Stimulated activated naive CD8-positive, alpha-beta T cell treated with anti-CD3 and anti-CD28 coated beads, Interleukin-15, Interleukin-2, amounts not matched to agents 100 ng/mL and 50 ng/mL, for 24 hours (primary cell): ENCODE measurements at regions not wholly inside any gene's neighbourhood (a gene's known extent, or its start where the extent isn't known, plus 50 kb on each side); places are given as distances from the start of the nearest gene placed in this dataset.
"Not testable (repeated sequence)": the region's sequence is repeated elsewhere in the genome, so short reads cannot be mapped to it uniquely, and the experiment has no call there.

ENCODE experiments used
- H3K27ac Mint-ChIP-seq: one replicate; pipeline ENCODE4 v1.8.0; 2021; ENCODE audit warnings: mild to moderate bottlenecking, mixed read lengths
- H3K27me3 Mint-ChIP-seq: one replicate; pipeline ENCODE4 v1.8.0; 2021; ENCODE audit warnings: mixed read lengths
- H3K36me3 Mint-ChIP-seq: one replicate; pipeline ENCODE4 v1.8.0; 2021; ENCODE audit warnings: low read depth, mixed read lengths
- H3K4me1 Mint-ChIP-seq: one replicate; pipeline ENCODE4 v1.8.0; 2021; ENCODE audit warnings: low read depth, mixed read lengths
- H3K4me3 Mint-ChIP-seq: one replicate; pipeline ENCODE4 v1.8.0; 2021; ENCODE audit warnings: mild to moderate bottlenecking, mixed read lengths
- H3K9me3 Mint-ChIP-seq: one replicate; pipeline ENCODE4 v1.8.0; 2021; ENCODE audit warnings: mixed read lengths

- H3K4me1 Mint-ChIP-seq: no peaks in the 10 kb centered on the region
- no peak overlapping the region for H3K4me3 Mint-ChIP-seq
- H3K9me3 Mint-ChIP-seq: peaks cover 8% of the 10 kb centered on the region
- no peak overlapping the region for H3K27ac Mint-ChIP-seq
- no peaks in the 10 kb centered on the region for H3K27me3 Mint-ChIP-seq
- no peaks in the 10 kb centered on the region for H3K36me3 Mint-ChIP-seq
Observed at GRCh38 chr3:94794563-94794962, 731.7 kb downstream of the NSUN3 start.

GRCh38 chr3:94799420-94800060, 736.7 kb downstream of the NSUN3 start:
- Mint-ChIP-seq H3K9me3 (peaks cover 3% of the 10 kb centered on the region), H3K27me3 (no peaks in the 10 kb centered on the region), H3K27ac (no peak overlapping the region), H3K4me1 (no peaks in the 10 kb centered on the region), H3K4me3 (no peak overlapping the region), H3K36me3 (no peaks in the 10 kb centered on the region)

GRCh38 chr3:94811836-94812235, 749.0 kb downstream of the NSUN3 start:
- Mint-ChIP-seq H3K27me3 (no peaks in the 10 kb centered on the region), H3K9me3 (no peaks in the 10 kb centered on the region), H3K4me1 (no peaks in the 10 kb centered on the region), H3K36me3 (no peaks in the 10 kb centered on the region), H3K27ac (no peak overlapping the region), H3K4me3 (no peak overlapping the region)

- Mint-ChIP-seq H3K4me3 (no peak overlapping the region), H3K4me1 (no peaks in the 10 kb centered on the region), H3K36me3 (no peaks in the 10 kb centered on the region), H3K27me3 (no peaks in the 10 kb centered on the region), H3K9me3 (peaks cover 7% of the 10 kb centered on the region), H3K27ac (no peak overlapping the region)
Observed at GRCh38 chr3:94821241-94821640, 758.4 kb downstream of the NSUN3 start.

GRCh38 chr3:94822298-94822697, 759.4 kb downstream of the NSUN3 start:
- Mint-ChIP-seq H3K27ac (no peak overlapping the region), H3K9me3 (peaks cover 7% of the 10 kb centered on the region), H3K36me3 (no peaks in the 10 kb centered on the region), H3K4me3 (no peak overlapping the region), H3K4me1 (no peaks in the 10 kb centered on the region), H3K27me3 (no peaks in the 10 kb centered on the region)

GRCh38 chr3:94846251-94846650, 783.4 kb downstream of the NSUN3 start:
- not testable (repeated sequence) for H3K4me1 Mint-ChIP-seq, H3K9me3 Mint-ChIP-seq

GRCh38 chr3:94862703-94863102, 799.8 kb downstream of the NSUN3 start:
- H3K9me3 Mint-ChIP-seq: peaks cover 14% of the 10 kb centered on the region
- H3K27ac Mint-ChIP-seq: no peak overlapping the region
- H3K4me1 Mint-ChIP-seq: no peaks in the 10 kb centered on the region
- no peaks in the 10 kb centered on the region for H3K36me3 Mint-ChIP-seq
- no peaks in the 10 kb centered on the region for H3K27me3 Mint-ChIP-seq
- no peak overlapping the region for H3K4me3 Mint-ChIP-seq

More at GRCh38 chr3:94846251-94846650, 783.4 kb downstream of the NSUN3 start:
- not testable (repeated sequence) for H3K36me3 Mint-ChIP-seq, H3K27me3 Mint-ChIP-seq, H3K4me3 Mint-ChIP-seq, H3K27ac Mint-ChIP-seq

GRCh38 chr3:94869059-94869547, 806.2 kb downstream of the NSUN3 start:
- no peak overlapping the region for H3K27ac Mint-ChIP-seq
- no peaks in the 10 kb centered on the region for H3K36me3 Mint-ChIP-seq

GRCh38 chr3:94873751-94874150, 810.9 kb downstream of the NSUN3 start:
- no peaks in the 10 kb centered on the region for H3K27me3 Mint-ChIP-seq
- no peak overlapping the region for H3K4me3 Mint-ChIP-seq
- H3K27ac Mint-ChIP-seq: no peak overlapping the region
- H3K4me1 Mint-ChIP-seq: no peaks in the 10 kb centered on the region
- H3K9me3 Mint-ChIP-seq: peaks cover 5% of the 10 kb centered on the region
- H3K36me3 Mint-ChIP-seq: no peaks in the 10 kb centered on the region

More at GRCh38 chr3:94869059-94869547, 806.2 kb downstream of the NSUN3 start:
- H3K9me3 Mint-ChIP-seq: peaks cover 4% of the 10 kb centered on the region
- no peak overlapping the region for H3K4me3 Mint-ChIP-seq
- H3K4me1 Mint-ChIP-seq: no peaks in the 10 kb centered on the region
- no peaks in the 10 kb centered on the region for H3K27me3 Mint-ChIP-seq

- Mint-ChIP-seq H3K4me1 (no peaks in the 10 kb centered on the region), H3K36me3 (no peaks in the 10 kb centered on the region), H3K27ac (no peak overlapping the region), H3K4me3 (no peak overlapping the region), H3K9me3 (peaks cover 5% of the 10 kb centered on the region), H3K27me3 (no peaks in the 10 kb centered on the region)
Observed at GRCh38 chr3:94875149-94875548, 812.3 kb downstream of the NSUN3 start.

- no peak overlapping the region for H3K4me3 Mint-ChIP-seq
- H3K4me1 Mint-ChIP-seq: no peaks in the 10 kb centered on the region
- peaks cover 12% of the 10 kb centered on the region for H3K9me3 Mint-ChIP-seq
- no peaks in the 10 kb centered on the region for H3K27me3 Mint-ChIP-seq
- H3K36me3 Mint-ChIP-seq: no peaks in the 10 kb centered on the region
- H3K27ac Mint-ChIP-seq: no peak overlapping the region
Observed at GRCh38 chr3:94887065-94887464, 824.2 kb downstream of the NSUN3 start.

- Mint-ChIP-seq H3K36me3 (no peaks in the 10 kb centered on the region), H3K4me1 (no peaks in the 10 kb centered on the region), H3K27me3 (no peaks in the 10 kb centered on the region), H3K9me3 (peaks cover 4% of the 10 kb centered on the region), H3K4me3 (no peak overlapping the region), H3K27ac (no peak overlapping the region)
Observed at GRCh38 chr3:94896994-94897393, 834.1 kb downstream of the NSUN3 start.

- Mint-ChIP-seq H3K36me3 (no peaks in the 10 kb centered on the region), H3K4me3 (no peak overlapping the region), H3K9me3 (no peaks in the 10 kb centered on the region), H3K27ac (no peak overlapping the region), H3K4me1 (no peaks in the 10 kb centered on the region), H3K27me3 (no peaks in the 10 kb centered on the region)
Observed at GRCh38 chr3:94904156-94904674, 841.4 kb downstream of the NSUN3 start.

GRCh38 chr3:94909726-94910125, 846.9 kb downstream of the NSUN3 start:
- no peak overlapping the region for H3K27ac Mint-ChIP-seq
- H3K4me3 Mint-ChIP-seq: no peak overlapping the region
- no peaks in the 10 kb centered on the region for H3K36me3 Mint-ChIP-seq

GRCh38 chr3:94912656-94913055, 849.8 kb downstream of the NSUN3 start:
- Mint-ChIP-seq H3K4me3 (no peak overlapping the region), H3K27me3 (no peaks in the 10 kb centered on the region), H3K4me1 (no peaks in the 10 kb centered on the region), H3K9me3 (peaks cover 4% of the 10 kb centered on the region), H3K27ac (no peak overlapping the region), H3K36me3 (no peaks in the 10 kb centered on the region)

More at GRCh38 chr3:94909726-94910125, 846.9 kb downstream of the NSUN3 start:
- Mint-ChIP-seq H3K9me3 (peaks cover 4% of the 10 kb centered on the region), H3K27me3 (no peaks in the 10 kb centered on the region), H3K4me1 (no peaks in the 10 kb centered on the region)

GRCh38 chr3:94927175-94927574, 864.3 kb downstream of the NSUN3 start:
- no peak overlapping the region for H3K4me3 Mint-ChIP-seq
- H3K4me1 Mint-ChIP-seq: no peaks in the 10 kb centered on the region
- H3K27me3 Mint-ChIP-seq: no peaks in the 10 kb centered on the region
- H3K36me3 Mint-ChIP-seq: no peaks in the 10 kb centered on the region
- H3K9me3 Mint-ChIP-seq: peaks cover 3% of the 10 kb centered on the region
- no peak overlapping the region for H3K27ac Mint-ChIP-seq
